Endothelial cell of umbilical vein (primary cell): ENCODE measurements at regions not wholly inside any gene's neighbourhood (a gene's known extent, or its start where the extent isn't known, plus 50 kb on each side); places are given as distances from the start of the nearest gene placed in this dataset.

Experiments
- EZH2 ChIP-seq: IDR thresholded peaks from 2 replicates; pipeline ENCODE4 v1.6.1; 2012; ENCODE audit warnings: borderline replicate concordance, low read depth, mild to moderate bottlenecking, moderate library complexity, low read length, inconsistent platforms; ENCODE audit not compliant: severe bottlenecking
- FOS ChIP-seq: IDR thresholded peaks from 2 replicates; pipeline ENCODE4 v1.6.1; 2011; ENCODE audit warnings: mild to moderate bottlenecking, low read length, moderate library complexity, borderline replicate concordance; ENCODE audit not compliant: insufficient read depth
- POLR2A ChIP-seq: IDR thresholded peaks from 2 replicates; pipeline ENCODE4 v1.6.1; 2012; ENCODE audit warnings: low read depth, mild to moderate bottlenecking, control low read depth, low read length
- POLR2AphosphoS5 ChIP-seq: IDR thresholded peaks from 2 replicates; pipeline ENCODE4 v1.6.1; 2012; ENCODE audit warnings: low read depth, mild to moderate bottlenecking, control low read depth, low read length, moderate library complexity; ENCODE audit not compliant: insufficient read depth
- TF ChIP-seq, protein P1 (sequence below), 2 donors: IDR thresholded peaks; 1 replicate in 1 of 2; 2 replicates in 1 of 2; pipeline ENCODE4 v1.5.1; 2011; ENCODE audit warnings: low read length in 2 of 2, mild to moderate bottlenecking in 2 of 2, moderate library complexity in 2 of 2, control low read depth in 1 of 2, inconsistent platforms in 1 of 2, low read depth in 1 of 2; ENCODE audit not compliant: insufficient read depth in 1 of 2; ENCODE audit errors: extremely low read depth in 1 of 2

DNA sequence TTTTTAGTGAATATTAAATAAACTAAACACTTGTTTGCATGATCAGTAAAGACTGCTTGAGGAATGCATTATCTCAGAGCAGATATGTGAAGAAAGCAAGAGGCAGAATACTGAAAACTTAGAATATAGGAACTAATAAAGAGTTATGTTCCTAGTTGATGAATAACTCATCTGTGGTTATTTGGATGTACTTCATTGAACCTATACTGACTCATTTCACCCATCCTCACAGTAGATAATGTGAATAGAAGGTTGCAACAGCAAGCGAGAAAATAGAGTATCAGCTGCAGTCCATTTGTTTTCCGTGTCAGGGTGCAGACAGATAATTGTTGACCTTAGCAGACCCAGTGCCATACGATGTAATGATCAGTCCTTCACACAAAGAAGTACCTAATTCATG is 945.7 kb upstream of the LRRTM1 start:
- TF ChIP-seq POLR2A (no peak), EZH2 (no peak), POLR2AphosphoS5 (no peak), FOS (no peak)
- TF ChIP-seq, protein P1, sequence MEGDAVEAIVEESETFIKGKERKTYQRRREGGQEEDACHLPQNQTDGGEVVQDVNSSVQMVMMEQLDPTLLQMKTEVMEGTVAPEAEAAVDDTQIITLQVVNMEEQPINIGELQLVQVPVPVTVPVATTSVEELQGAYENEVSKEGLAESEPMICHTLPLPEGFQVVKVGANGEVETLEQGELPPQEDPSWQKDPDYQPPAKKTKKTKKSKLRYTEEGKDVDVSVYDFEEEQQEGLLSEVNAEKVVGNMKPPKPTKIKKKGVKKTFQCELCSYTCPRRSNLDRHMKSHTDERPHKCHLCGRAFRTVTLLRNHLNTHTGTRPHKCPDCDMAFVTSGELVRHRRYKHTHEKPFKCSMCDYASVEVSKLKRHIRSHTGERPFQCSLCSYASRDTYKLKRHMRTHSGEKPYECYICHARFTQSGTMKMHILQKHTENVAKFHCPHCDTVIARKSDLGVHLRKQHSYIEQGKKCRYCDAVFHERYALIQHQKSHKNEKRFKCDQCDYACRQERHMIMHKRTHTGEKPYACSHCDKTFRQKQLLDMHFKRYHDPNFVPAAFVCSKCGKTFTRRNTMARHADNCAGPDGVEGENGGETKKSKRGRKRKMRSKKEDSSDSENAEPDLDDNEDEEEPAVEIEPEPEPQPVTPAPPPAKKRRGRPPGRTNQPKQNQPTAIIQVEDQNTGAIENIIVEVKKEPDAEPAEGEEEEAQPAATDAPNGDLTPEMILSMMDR (IDR thresholded peaks at IDR 0.05; ENCODE audit: extremely low read depth in 1 of 2, insufficient read depth in 1 of 2, low read depth in 1 of 2, low read length in 2 of 2), result no peak
